SKM-1 (cell line): ENCODE measurements at regions not wholly inside any gene's neighbourhood (a gene's known extent, or its start where the extent isn't known, plus 50 kb on each side); places are given as distances from the start of the nearest gene placed in this dataset.

Experiments
- DNase-seq: peaks from one replicate; lab custom pipeline; 2025; ENCODE audit not compliant: unreplicated experiment; lab: John Stamatoyannopoulos, UW

GRCh38 chr2:790634-791245 is 113.5 kb upstream of the TMEM18 start:
- no peak for DNase-seq

GRCh38 chr2:790081-790480 is 112.9 kb upstream of the TMEM18 start:
- no peak for DNase-seq

DNA sequence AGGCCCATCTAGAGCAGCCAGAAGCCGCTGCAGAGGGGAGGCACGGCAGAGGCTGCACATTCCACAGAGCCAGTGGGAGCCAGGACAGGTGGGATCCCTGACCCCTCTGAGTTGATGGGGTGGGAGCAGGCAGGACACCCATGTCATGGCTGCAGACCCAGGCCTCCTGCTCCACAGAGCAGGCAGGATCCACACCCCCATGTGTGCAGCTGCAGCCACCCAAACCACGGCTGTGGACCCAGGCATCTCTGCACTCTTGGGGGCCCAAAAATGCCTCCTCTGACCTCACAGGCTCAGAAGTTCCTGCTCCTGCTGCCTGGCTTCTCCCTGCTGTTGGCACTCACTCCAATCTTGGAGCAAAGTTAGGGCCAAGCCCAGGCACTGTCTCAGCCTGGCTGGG is 112.3 kb upstream of the TMEM18 start:
- DNase-seq, result no peak

DNA sequence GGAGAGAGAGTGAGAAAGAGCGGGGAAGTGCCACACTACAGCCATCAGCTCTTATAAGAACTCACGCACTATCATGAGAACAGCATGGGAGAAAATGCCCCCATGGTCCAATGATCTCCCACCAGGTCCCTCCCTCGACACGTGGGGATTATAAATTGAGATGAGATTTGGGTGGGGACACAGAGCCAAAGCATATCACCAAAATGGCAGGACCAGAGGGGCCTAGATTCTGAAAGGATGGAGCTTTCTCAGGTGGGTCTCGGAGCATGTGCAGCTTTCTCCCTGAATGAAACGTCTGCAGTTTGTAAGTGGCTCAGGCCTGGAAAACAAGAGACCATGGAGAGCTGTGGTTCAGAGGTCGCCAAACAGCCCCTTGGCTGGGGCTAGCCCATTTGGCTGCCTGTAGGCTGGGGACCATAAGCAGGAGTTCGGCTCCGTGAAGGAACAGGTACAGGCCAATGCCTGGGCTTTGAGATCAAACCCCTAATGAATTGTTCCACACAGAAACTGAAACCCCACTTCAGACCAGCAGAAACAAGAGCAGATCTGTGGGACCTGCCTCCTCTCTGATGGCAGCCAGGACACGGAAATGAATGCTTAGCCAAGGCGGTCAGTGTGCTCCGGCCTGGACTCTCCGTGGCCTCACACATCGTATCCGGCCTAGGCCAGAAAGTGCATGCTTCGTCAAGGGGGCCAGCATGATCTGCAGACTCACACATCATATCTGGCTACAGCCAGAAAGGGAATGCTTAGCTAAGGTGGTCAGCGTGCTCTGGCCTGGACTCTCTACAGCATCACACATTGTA is 111.2 kb upstream of the TMEM18 start:
- DNase-seq, result no peak

DNA sequence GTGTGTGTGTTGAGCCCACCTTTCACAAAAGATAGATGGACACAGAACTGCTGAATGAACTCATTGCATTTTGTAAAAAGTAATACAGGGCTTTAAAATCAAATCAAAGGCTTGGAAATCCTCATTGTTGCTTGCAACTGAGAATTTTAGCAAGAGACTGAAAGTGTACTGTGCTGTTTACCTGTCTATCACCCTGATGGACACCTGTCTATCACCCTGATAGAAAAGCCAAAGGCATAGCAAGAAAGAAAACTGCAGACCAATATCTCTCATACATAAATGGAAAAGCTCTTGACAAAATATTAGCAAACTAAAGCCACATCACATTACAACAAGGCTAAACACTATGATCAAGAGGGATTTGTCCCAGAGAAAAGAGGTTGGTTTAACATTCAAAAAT is 107.5 kb upstream of the TMEM18 start:
- DNase-seq, result no peak

- DNase-seq, result no peak
These were observed 103.4 kb upstream of the TMEM18 start for GRCh38 chr2:780581-780980.

- no peak for DNase-seq
These were observed 102.8 kb upstream of the TMEM18 start for GRCh38 chr2:780002-780401.

GRCh38 chr2:778731-779350 is 101.6 kb upstream of the TMEM18 start:
- no peak for DNase-seq

DNA sequence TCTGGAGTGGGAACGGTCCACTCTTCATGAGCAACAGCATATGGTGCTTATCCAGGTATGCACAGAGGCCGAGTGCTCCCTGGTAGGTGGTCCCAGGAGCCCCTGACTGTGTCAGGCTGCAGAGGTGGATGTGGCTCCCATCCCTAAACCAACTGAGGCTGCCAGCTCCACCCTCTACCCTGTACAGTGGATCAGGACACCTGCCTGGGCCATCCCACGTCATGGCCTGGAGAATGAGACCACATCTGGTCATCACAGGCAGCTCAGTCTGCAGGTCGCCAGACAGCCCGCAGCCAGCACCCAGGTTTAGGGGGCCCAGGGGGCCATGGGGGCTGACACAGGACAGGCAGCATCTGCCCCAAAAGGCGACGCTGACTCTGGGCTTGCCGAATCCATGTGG is 100.3 kb upstream of the TMEM18 start:
- no peak for DNase-seq

DNA sequence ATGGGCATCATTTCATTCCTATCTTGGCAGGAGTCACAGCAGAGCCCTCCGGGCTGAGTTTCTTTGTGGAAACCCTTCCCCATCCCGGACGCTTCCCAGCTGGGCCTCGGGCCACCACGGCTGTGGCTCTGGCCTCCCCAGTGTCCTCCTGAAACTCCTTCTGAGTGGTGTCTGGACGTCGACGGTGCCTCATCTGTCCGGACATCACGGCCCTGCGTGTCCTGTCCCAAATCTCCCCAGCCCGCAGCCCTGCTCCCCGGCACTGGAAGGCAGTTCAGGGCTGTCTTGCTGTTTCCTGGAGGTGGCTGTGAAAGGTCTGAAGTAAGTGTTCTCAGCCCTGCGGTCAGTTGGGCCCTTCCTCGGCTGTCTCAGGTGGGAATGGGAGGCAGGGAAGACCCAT is 99.8 kb upstream of the TMEM18 start:
- DNase-seq, result no peak

DNA sequence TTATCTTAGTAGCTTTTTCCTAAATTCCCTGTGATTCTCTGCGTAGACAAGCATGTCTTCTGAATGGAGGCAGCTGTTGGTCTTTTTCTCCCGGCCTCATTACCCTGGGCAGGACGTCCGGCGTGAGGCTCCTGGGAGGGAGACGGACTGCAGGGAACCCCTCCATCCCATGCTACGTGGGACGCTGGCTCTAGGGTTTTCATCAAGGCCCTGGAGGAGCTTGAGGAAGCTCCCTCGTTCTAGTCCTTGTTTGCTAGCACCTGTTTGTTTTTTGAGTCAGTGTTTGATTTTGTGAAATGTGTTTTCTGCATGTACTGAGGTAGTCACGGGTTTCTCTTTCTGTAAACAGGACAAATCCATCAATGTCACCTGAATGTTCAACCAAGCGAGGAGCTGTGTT is 99.3 kb upstream of the TMEM18 start:
- DNase-seq, result no peak

DNA sequence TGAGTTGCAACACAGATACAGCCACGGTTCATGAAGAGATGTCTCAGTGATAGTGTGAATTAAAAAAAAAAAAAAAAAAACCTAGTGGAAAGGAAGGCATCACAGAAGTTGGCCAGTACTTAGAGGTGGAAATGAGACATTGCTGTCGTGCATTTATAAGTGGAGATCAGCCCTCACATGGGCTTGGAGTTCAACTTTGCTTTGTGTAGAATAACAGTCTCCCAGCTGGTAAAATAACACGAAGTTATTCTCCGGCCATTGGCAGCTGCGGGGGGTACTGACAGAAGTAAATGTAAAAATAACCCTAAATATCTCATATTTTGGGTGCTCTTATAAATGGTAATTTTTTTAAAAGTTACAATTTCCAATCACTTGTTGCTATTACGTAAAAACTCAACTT is 98.8 kb upstream of the TMEM18 start:
- DNase-seq, result no peak

- no peak for DNase-seq
These were observed 97.2 kb upstream of the TMEM18 start for GRCh38 chr2:774436-774835.

- no peak for DNase-seq
These were observed 96.3 kb upstream of the TMEM18 start for GRCh38 chr2:773256-774160.

- DNase-seq, result no peak
These were observed 94.3 kb upstream of the TMEM18 start for GRCh38 chr2:771538-771937.

DNA sequence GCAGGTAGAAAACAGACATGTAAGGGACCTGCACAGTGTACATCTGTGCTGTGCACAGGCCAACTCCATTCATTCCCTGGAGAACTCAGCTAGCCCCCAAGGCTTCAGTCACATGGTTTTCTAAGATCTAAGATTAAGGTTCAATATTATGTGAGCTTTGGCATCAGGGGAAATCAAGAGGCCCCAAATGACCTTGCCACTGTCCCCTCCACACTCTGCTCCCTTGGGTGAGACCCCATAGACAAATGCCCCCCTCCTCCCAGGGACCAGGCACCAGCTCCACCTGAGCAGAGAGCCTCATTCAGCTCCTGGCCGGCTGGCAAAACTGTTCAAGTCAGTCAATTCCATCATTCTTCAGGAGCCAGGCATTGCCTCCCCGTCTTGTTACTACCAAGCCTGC is 93.6 kb upstream of the TMEM18 start:
- no peak for DNase-seq

GRCh38 chr2:769771-770170 is 92.6 kb upstream of the TMEM18 start:
- no peak for DNase-seq

DNA sequence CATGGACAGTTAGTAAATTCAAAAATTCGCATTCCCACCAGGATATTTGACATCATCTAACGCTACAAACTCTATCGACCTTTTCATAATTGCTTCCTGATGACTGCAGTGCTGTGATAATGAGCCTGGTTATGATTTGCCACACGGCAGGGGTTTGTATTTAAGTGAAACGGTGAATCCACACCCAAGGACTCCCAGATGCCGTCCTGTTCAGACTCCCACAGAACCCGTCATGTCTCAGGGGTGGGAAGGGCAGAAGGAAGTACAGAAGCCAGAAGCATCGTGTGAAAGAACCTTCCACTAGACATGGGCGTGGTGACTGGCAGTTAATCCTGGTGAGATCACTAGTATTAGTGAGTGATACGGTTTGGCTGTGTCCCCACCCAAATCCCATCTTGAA is 91.2 kb upstream of the TMEM18 start:
- DNase-seq, result no peak

DNA sequence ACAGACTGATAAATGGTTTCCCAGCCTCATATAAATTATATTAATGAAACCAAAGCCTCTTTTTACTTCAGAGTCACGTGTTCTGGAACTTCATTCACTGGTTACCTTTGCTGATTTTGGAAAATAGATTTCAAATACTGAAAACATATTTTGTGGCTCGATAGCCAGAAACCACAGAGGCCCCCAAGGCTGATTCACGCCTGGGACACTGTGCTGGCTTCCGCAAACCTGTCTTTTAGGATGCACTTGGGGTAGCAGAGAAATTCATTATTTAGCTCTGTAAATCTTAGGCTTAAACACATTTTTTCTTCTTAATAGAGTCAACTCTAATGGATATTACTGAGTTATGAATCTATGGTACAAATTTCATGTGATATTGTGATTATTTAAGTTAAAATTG is 90.7 kb upstream of the TMEM18 start:
- no peak for DNase-seq

DNA sequence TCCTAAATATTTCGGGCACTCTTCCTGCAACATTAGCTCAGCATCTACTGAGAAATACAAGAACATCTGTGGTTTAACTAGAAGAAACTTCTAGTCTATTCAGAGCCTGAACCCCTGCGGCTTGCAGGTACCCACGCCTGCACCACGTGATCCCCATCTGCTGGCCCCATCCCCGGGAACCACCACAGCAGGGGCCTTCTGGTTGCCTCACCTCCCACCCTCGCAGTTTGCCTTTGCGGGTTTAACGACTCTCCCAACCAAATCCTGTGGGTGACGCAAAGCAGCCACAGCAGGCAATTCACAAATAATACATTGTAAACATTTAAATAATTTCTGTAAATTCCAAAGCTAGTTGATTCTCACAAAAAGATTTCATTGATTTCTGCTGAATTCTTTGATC is 90.2 kb upstream of the TMEM18 start:
- no peak for DNase-seq

- no peak for DNase-seq
These were observed 89.0 kb upstream of the TMEM18 start for GRCh38 chr2:766255-766654.
